ENCODE measurements at regions not wholly inside any gene's neighbourhood (a gene's known extent, or its start where the extent isn't known, plus 50 kb on each side); places are given as distances from the start of the nearest gene placed in this dataset.
A peak's percentile ranks its signal among the peaks of the same experiment; 100 is the strongest.
"Not testable (repeated sequence)": the region's sequence is repeated elsewhere in the genome, so short reads cannot be mapped to it uniquely, and the experiment has no call there.

DNA sequence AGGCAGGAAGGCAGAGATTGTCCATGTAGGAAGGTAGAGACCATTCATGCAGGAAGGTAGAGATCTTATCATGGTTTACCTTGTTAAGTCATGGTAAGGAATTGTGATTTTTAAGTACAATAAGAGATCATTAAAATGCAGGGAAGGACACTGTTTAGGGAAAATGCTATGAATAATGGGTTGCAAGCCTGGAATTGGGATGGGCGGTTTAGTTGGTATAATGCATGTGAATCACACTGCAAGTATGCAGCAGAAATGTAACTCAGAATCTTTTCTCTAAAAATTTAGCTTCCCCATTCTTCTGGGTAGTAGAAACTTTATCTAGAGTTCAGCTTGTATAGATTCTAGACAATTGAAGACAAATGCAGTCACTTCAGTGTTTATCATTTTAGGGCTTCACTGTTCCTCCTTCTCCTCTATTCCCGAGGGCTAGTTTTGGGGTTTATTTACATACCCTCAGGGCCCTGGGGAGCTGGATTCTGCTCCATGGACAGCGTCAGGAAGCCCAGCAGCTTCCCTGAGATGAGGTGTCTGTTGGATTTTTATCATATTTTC lies 212.0 kb downstream of the SREK1 start:
- Mint-ChIP-seq H3K9me3 (no peaks in the 10 kb centered on the region), H3K4me3 (no peak overlapping the region), H3K27me3 (no peaks in the 10 kb centered on the region), H3K36me3 (no peaks in the 10 kb centered on the region), H3K4me1 (no peaks in the 10 kb centered on the region), H3K27ac (no peak overlapping the region)

DNA sequence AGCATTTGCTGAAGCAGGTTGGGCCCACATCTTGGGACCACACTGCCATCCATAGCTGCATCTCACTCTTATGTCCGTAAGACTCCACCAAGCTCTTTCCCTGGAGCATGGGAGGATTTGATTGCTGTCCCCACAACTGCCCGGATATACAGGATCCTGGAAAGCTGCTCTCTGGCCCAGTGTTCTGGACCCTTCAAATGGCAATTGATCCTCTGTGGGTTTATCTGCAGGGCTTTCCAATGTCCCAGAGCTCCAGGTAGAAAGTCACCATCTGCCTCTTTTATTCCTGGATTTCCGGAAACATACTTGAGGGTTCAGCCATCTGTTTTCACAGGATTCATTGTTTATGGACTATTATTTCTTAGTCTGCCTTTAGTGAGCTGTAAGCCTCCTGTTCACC lies 214.6 kb downstream of the SREK1 start:
- H3K27ac Mint-ChIP-seq, result no peak overlapping the region
- peaks cover 2% of the 10 kb centered on the region for H3K27me3 Mint-ChIP-seq
- no peak overlapping the region for H3K4me3 Mint-ChIP-seq
- no peaks in the 10 kb centered on the region for H3K36me3 Mint-ChIP-seq
- H3K9me3 Mint-ChIP-seq, result no peaks in the 10 kb centered on the region
- no peaks in the 10 kb centered on the region for H3K4me1 Mint-ChIP-seq

DNA sequence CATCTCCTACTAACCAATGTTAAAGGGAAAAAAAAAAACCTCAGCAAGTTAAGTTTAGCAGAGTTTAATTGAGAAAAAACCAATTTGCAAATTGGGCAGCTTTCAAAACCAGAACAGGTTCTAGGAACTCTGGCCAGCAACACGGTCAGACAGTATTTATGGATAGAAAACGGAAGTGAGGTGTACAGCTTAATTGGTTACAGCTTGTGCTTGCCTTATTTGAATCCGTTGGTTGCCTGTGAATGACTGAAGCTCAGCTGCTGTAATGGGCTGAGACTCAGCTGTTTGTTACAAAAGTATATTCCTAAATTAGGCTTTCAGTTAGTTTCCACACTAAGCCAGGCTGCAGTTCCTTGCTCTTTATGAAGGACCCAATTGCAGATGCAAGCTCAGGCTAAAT lies 217.0 kb downstream of the SREK1 start:
- H3K4me1 Mint-ChIP-seq, result no peaks in the 10 kb centered on the region
- H3K27ac Mint-ChIP-seq, result no peak overlapping the region
- H3K9me3 Mint-ChIP-seq, result no peaks in the 10 kb centered on the region
- no peak overlapping the region for H3K4me3 Mint-ChIP-seq
- peaks cover 2% of the 10 kb centered on the region for H3K27me3 Mint-ChIP-seq
- H3K36me3 Mint-ChIP-seq, result no peaks in the 10 kb centered on the region

DNA sequence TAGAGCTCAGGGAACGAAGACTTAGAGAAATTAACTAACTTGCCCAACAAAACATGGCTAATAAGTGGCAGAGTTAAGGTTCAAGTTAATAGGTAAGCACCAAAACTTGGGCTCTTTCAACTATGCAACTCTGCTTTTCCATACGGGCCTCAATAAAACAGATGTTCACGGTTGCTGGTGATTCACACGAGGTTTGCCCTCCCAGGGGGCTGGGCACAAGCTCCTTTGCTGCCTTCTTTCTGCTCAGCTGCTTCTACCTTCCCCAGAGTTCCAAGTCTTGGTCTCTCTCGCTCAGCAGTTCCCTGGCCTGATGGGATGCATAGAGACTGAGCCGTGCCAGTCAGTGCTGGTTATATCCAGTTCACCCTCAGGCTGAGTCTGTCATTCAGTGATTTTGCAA lies 217.9 kb downstream of the SREK1 start:
- H3K4me3 Mint-ChIP-seq, result no peak overlapping the region

DNA sequence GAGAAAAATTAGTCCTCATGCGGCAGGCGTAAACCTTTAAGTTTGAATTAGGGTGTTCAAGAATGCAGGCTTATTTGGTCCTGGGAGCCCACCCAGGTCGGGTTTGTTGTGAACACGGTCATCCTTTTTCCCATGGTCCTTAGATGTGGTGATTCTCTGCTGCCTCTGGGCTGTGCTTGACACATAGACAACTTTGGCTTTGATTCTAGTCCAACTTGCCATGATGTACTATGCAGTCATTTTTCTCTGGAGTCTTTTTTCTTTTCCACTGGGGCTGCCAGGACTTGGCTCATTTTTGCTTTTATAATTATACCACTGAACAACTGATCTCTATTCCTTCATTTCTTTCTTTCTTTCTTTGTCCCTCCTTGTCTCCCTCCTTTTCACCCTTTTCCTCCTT lies 218.6 kb downstream of the SREK1 start:
- no peak overlapping the region for H3K27ac Mint-ChIP-seq
- no peaks in the 10 kb centered on the region for H3K9me3 Mint-ChIP-seq
- H3K27me3 Mint-ChIP-seq, result peaks cover 2% of the 10 kb centered on the region

More for the DNA sequence above, 217.9 kb downstream of the SREK1 start:
- no peaks in the 10 kb centered on the region for H3K4me1 Mint-ChIP-seq
- no peaks in the 10 kb centered on the region for H3K9me3 Mint-ChIP-seq
- no peak overlapping the region for H3K27ac Mint-ChIP-seq
- no peaks in the 10 kb centered on the region for H3K36me3 Mint-ChIP-seq
- peaks cover 2% of the 10 kb centered on the region for H3K27me3 Mint-ChIP-seq

DNA sequence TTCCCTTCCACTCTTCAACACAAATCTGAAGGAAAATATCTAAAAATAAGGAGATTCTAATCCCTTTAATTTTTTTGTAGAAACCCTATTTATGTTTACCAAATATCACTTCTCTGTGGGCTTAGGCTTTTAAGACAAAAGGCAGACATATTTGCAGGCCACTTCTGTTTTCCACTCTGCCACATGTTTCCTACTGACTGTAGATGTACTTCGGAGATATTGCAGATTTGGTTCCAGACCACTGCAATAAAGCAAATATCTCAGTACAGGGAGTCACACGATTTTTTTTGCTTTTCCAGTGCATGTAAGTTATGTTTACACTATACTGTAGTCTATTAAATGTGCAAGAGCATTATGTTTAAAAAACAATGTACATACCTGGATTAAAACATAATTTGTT lies 219.0 kb downstream of the SREK1 start:
- Mint-ChIP-seq H3K27me3 (peaks cover 5% of the 10 kb centered on the region), H3K4me1 (no peaks in the 10 kb centered on the region)

More for the DNA sequence above, 218.6 kb downstream of the SREK1 start:
- no peaks in the 10 kb centered on the region for H3K36me3 Mint-ChIP-seq
- no peak overlapping the region for H3K4me3 Mint-ChIP-seq
- H3K4me1 Mint-ChIP-seq, result no peaks in the 10 kb centered on the region

DNA sequence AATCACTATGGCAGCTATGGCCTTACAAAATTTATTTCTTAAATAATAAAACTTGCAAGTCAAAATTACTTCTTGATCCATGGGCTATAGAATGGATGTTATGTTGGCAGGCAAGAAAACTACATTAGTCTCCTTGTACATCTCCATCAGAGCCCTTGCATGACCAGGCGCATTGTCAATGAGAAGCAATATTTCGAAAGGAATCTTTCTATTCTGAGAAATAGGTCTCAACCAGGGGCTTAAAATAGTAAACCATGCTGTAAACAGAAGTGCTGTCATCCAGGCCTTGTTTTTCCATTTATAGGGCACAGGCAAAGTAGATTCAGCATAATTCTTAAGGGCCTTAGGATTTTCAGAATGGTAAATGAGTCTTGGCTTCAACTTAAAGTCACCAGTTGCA lies 220.1 kb downstream of the SREK1 start:
- no peaks in the 10 kb centered on the region for H3K9me3 Mint-ChIP-seq
- peaks cover 6% of the 10 kb centered on the region for H3K27me3 Mint-ChIP-seq
- H3K4me3 Mint-ChIP-seq, result no peak overlapping the region
- no peak overlapping the region for H3K27ac Mint-ChIP-seq
- H3K4me1 Mint-ChIP-seq, result no peaks in the 10 kb centered on the region
- no peaks in the 10 kb centered on the region for H3K36me3 Mint-ChIP-seq

More for the DNA sequence above, 219.0 kb downstream of the SREK1 start:
- no peaks in the 10 kb centered on the region for H3K9me3 Mint-ChIP-seq
- H3K27ac Mint-ChIP-seq, result no peak overlapping the region
- no peak overlapping the region for H3K4me3 Mint-ChIP-seq
- H3K36me3 Mint-ChIP-seq, result no peaks in the 10 kb centered on the region

DNA sequence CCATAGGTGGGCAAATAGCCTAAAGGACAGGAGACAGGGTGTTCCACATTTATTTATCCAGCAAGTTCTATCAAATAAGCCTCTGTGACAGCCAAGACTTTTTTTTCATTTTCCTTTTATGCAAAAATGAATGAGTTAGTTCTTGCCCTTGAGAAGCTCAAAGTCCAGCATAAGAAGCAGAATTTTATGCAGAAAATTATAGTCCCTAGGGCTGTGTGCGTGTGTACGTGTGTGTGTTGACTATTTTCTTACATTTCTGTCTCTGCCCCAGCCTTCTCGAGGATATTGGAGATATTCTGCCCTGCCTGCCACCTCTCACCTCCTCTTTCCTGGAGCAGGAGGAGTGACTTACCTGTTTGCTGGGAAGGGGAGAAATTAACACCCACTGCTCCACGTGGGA lies 221.9 kb downstream of the SREK1 start:
- Mint-ChIP-seq H3K36me3 (no peaks in the 10 kb centered on the region), H3K4me1 (no peaks in the 10 kb centered on the region), H3K27me3 (peaks cover 8% of the 10 kb centered on the region), H3K4me3 (no peak overlapping the region), H3K27ac (no peak overlapping the region), H3K9me3 (no peaks in the 10 kb centered on the region)

DNA sequence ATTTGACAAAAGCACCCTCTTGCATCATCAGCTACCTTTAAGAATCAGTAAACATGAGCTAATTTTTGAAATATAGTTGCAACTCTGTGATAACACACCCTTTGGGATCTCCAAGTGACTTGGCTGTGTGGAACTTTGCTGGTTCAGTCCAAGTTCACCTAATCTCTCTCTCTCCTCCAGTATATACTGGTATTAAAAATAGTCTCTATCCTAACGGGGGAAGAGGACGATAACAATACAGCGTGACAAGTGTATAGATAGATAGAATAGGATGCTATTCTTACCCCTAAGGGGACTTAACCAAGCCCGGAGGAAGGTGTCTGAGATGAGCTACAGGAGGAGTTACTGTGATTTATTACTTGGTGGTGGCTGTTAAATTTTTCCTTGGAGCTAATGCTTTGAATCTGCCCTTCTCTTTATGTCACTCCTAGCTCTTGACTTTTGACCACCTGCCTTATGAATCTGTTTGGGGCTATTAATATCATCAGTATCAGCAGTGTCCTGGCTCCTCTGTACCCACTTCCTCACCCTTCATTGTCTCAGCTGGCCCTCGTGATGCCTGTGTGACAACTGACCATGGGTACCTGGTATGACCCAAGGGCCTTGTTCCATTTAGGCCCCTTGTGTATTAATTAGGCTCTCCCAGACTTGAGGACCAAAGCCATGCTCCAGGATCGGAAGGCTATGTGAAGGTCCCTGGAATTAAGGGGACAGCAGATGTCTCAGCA lies 223.9 kb downstream of the SREK1 start:
- Mint-ChIP-seq H3K27me3 (peaks cover 7% of the 10 kb centered on the region), H3K4me1 (no peaks in the 10 kb centered on the region), H3K36me3 (no peaks in the 10 kb centered on the region), H3K4me3 (no peak overlapping the region), H3K9me3 (no peaks in the 10 kb centered on the region), H3K27ac (peak overlapping the region; percentile 60)

DNA sequence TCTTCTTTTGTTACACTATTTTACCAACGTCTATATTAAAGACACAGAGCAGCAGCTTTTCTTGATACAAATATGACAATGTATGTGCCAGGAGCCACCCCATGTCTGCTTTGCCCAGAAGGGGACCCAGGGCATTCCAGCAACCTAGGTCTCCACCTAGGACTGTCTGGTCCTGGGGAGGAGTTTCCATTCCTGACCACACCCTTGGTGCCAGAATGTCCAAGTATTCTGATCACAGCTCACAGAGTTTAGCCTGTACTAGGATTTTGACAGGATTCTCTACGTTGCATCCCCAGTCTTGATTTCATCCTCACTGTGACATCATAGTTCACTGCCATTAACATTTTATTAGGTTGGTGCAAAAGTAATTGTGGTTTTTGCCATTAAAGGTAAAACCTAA lies 224.7 kb downstream of the SREK1 start:
- H3K27me3 Mint-ChIP-seq, result peaks cover 7% of the 10 kb centered on the region
- no peaks in the 10 kb centered on the region for H3K9me3 Mint-ChIP-seq
- no peaks in the 10 kb centered on the region for H3K4me1 Mint-ChIP-seq
- no peaks in the 10 kb centered on the region for H3K36me3 Mint-ChIP-seq
- H3K4me3 Mint-ChIP-seq, result no peak overlapping the region
- no peak overlapping the region for H3K27ac Mint-ChIP-seq

DNA sequence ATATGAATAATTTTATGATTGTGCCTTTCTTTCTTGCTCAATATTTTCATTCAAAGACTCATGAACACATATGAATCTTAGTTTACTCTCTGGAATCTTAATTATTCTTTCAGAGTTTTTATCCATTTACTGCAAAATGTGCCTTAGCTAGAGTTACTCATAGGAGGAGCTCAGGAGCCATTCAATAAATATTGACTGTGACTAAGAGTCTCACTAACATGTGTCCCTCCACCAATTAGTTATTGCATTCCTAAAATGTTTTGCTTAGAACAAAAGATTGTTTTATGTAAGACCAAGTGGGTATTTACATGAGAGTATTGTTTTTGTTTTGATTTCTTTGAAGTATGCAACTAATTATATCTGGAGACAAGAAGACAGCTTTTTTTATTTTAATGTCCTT lies 218.4 kb upstream of the MAST4 start:
- Mint-ChIP-seq H3K4me1 (no peaks in the 10 kb centered on the region), H3K9me3 (no peaks in the 10 kb centered on the region), H3K27ac (no peak overlapping the region), H3K36me3 (no peaks in the 10 kb centered on the region), H3K4me3 (no peak overlapping the region), H3K27me3 (peaks cover 14% of the 10 kb centered on the region)

DNA sequence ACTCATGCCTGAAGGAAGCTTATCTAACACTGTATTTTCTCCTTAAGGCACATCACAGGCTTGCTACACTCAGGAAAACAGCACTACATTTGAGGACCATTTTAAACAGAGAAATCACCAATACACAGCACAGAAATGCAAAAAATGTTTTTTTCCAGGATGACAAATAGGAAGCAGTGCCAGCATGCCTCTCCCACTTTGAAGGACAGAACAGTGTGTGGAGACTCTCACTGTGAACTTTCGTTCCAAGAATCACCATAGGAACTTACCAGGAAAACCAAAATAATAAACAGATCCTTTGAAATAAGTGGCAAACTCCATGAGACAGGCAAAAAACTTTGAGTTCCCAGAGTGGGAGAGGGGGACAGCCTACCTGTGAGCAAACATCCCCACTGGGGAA lies 217.8 kb upstream of the MAST4 start:
- Mint-ChIP-seq H3K27ac (no peak overlapping the region), H3K27me3 (peaks cover 14% of the 10 kb centered on the region), H3K4me1 (no peaks in the 10 kb centered on the region), H3K9me3 (no peaks in the 10 kb centered on the region), H3K4me3 (no peak overlapping the region), H3K36me3 (no peaks in the 10 kb centered on the region)

DNA sequence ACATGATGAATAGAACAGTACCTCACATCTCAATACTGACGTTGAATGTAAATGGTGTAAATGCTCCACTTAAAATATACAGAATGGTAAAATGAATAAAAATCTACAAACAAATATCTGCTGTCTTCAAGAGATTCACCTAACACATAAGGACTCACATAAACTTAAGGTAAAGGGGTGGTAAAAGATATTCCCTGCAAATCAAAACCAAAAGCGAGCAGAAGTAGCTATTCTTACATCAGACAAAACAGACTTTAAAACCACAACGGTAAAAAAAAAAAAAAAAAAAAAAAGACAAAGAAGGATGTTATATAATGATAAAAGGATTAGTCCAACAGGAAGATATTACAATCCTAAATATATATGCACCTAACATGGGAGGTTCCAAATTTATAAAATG lies 214.0 kb upstream of the MAST4 start:
- Mint-ChIP-seq H3K4me3 (no peak overlapping the region), H3K9me3 (peaks cover 1% of the 10 kb centered on the region), H3K27me3 (peaks cover 11% of the 10 kb centered on the region), H3K4me1 (no peaks in the 10 kb centered on the region), H3K36me3 (no peaks in the 10 kb centered on the region), H3K27ac (no peak overlapping the region)

DNA sequence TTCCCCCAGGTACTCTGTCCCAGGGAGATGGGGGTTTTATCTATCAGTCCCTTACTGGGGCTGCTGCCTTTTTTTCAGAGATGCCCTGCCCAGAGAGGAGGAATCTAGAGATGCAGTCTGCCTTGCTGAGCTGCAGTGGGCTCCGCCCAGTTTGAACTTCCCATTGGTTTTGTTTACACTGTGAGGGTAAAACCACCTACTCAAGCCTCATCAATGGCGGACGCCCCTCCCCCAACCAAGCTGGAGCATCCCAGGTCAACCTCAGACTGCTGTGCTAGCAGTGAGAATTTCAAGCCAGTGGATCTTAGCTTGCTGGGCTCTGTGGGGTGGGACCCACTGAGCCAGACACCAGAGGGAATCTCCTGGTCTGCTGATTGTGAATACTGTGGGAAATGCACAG lies 191.0 kb upstream of the MAST4 start:
- H3K27ac Mint-ChIP-seq, H3K36me3 Mint-ChIP-seq, H3K4me1 Mint-ChIP-seq, H3K9me3 Mint-ChIP-seq, H3K4me3 Mint-ChIP-seq: not testable (repeated sequence)
- H3K27me3 Mint-ChIP-seq, result peaks cover 12% of the 10 kb centered on the region

DNA sequence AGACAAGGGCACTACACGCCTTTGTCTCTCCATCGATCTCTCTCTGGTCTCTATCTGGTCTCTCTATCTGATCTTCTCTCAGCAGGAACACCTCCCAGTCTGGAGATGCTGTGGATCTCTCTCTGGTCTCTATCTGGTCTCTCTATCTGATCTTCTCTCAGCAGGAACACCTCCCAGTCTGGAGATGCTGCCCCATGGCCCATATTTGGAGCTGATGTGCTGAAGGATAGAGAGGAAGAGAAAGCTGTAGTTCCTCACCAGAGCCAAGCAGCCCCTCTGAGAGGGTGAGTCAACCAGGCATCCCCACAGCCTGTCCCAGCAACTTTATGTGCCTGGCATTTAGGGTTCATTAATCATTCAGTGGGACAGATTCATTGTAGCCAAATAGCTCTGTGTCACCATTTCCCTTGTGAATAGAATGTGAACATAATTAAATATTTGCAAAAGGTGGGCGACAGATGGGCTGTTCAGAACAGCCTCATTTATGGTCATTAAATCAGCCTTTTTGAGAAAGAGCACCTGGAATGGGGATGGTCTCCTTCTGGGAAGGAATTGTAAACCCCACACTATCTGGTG lies 189.3 kb upstream of the MAST4 start:
- Mint-ChIP-seq H3K36me3 (no peaks in the 10 kb centered on the region), H3K4me1 (no peaks in the 10 kb centered on the region), H3K27ac (no peak overlapping the region), H3K4me3 (no peak overlapping the region), H3K9me3 (no peaks in the 10 kb centered on the region), H3K27me3 (peaks cover 9% of the 10 kb centered on the region)

DNA sequence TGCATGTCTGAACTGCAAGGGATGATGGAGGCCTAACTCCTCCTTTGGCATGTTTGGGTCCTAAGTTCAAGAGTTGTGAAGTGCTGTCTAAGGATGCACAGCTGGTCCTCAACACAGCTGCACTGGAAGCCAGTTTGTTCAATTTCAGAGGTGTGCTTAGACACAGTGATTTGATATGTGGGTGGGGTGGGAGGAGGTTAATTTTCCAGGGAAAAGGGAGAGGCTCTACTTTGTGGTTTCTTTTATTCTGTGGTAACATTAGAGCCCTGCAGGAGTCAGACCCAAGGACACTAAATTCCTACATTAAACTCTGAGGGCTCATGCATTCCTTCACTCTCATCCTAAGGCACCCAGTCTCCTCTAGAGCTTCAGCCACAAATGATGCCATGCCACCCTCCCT lies 188.4 kb upstream of the MAST4 start:
- Mint-ChIP-seq H3K4me3 (no peak overlapping the region), H3K9me3 (no peaks in the 10 kb centered on the region), H3K27me3 (peaks cover 7% of the 10 kb centered on the region), H3K4me1 (no peaks in the 10 kb centered on the region), H3K36me3 (no peaks in the 10 kb centered on the region), H3K27ac (no peak overlapping the region)
